GM18870 (cell line): ENCODE measurements at regions not wholly inside any gene's neighbourhood (a gene's known extent, or its start where the extent isn't known, plus 50 kb on each side); places are given as distances from the start of the nearest gene placed in this dataset.

Source experiments
- ATAC-seq: cut with Tn5 transposase; IDR thresholded peaks from one replicate; pipeline ENCODE4 v1.9.1; 2021; ENCODE audit warnings: moderate library complexity; ENCODE audit not compliant: unreplicated experiment

GRCh38 chr6:19771753-19772336 is 65.3 kb upstream of the ID4 start:
- ATAC-seq = no peak

- no peak for ATAC-seq
These were observed 64.3 kb upstream of the ID4 start for GRCh38 chr6:19772891-19773290.

- no peak for ATAC-seq
These were observed 55.9 kb upstream of the ID4 start for GRCh38 chr6:19781269-19781668.

GRCh38 chr6:19782588-19782987 is 54.6 kb upstream of the ID4 start:
- no peak for ATAC-seq
